Common myeloid progenitor, CD34-positive (primary cell): ENCODE measurements at regions not wholly inside any gene's neighbourhood (a gene's known extent, or its start where the extent isn't known, plus 50 kb on each side); places are given as distances from the start of the nearest gene placed in this dataset.
A peak's percentile ranks its signal among the peaks of the same experiment; 100 is the strongest.

Experiments used
- CTCF ChIA-PET: fragments of 350-600 bp; sonication (Branson Sonifier 250); formaldehyde crosslinking; loops from one replicate; lab custom pipeline; 2021; ENCODE audit warnings: antibody characterized with exemption; lab: Charles Lee
- POLR2A ChIA-PET: fragments of 350-600 bp; sonication (Branson Sonifier 250); formaldehyde crosslinking; loops from one replicate; lab custom pipeline; 2021; ENCODE audit warnings: antibody characterized with exemption; lab: Charles Lee
- DNase-seq, 3 donors: peaks; one replicate each; pipeline versions ENCODE4 v3.0.0 to v3.0.0-alpha.2; 2013
- H3K27ac ChIP-seq, 2 experiments: 1 replicate in 1 of 2; 2 replicates in 1 of 2; pipeline ENCODE4 v1.7.0; 2013; ENCODE audit warnings: inconsistent platforms in 2 of 2, low read length in 2 of 2, mild to moderate bottlenecking in 2 of 2, low read depth in 1 of 2, moderate library complexity in 1 of 2; ENCODE audit not compliant: severe bottlenecking in 2 of 2, insufficient read depth in 1 of 2, poor library complexity in 1 of 2
- H3K27me3 ChIP-seq, 5 experiments: replicated peaks in 2 of 5; 1 replicate in 3 of 5; 2 replicates in 2 of 5; pipeline versions ENCODE4 v1.6.1 to v1.7.0; 2013; ENCODE audit warnings: low read length in 4 of 5, mild to moderate bottlenecking in 2 of 5, moderate library complexity in 2 of 5, inconsistent platforms in 1 of 5; ENCODE audit not compliant: insufficient read depth in 5 of 5, control insufficient read depth in 4 of 5
- H3K36me3 ChIP-seq, 4 experiments: 1 replicate in 2 of 4; 2 replicates in 2 of 4; pipeline versions ENCODE4 v1.6.1 to v1.7.0; 2013; ENCODE audit warnings: low read length in 3 of 4, control low read depth in 1 of 4, mild to moderate bottlenecking in 1 of 4; ENCODE audit not compliant: control insufficient read depth in 4 of 4, insufficient read depth in 4 of 4
- H3K4me1 ChIP-seq, 4 experiments: 1 replicate in 3 of 4; 2 replicates in 1 of 4; pipeline versions ENCODE4 v1.6.1 to v1.7.1; 2013; ENCODE audit warnings: low read length in 3 of 4, mild to moderate bottlenecking in 3 of 4, control low read depth in 1 of 4, inconsistent platforms in 1 of 4, moderate library complexity in 1 of 4; ENCODE audit not compliant: control insufficient read depth in 4 of 4, insufficient read depth in 4 of 4; ENCODE audit errors: control extremely low read depth in 1 of 4
- H3K4me3 ChIP-seq, 7 experiments: 1 replicate in 4 of 7; 2 replicates in 3 of 7; pipeline versions ENCODE4 v1.5.1 to v1.7.0; 2013; ENCODE audit warnings: mild to moderate bottlenecking in 7 of 7, low read length in 6 of 7, moderate library complexity in 6 of 7, inconsistent platforms in 2 of 7, low read depth in 2 of 7, control low read depth in 1 of 7; ENCODE audit not compliant: insufficient read depth in 4 of 7, control insufficient read depth in 1 of 7; ENCODE audit errors: extremely low read depth in 1 of 7
- H3K9me3 ChIP-seq, 5 experiments: 1 replicate in 4 of 5; 2 replicates in 1 of 5; pipeline versions ENCODE4 v1.6.1 to v1.7.1; 2013; ENCODE audit warnings: low read length in 4 of 5, mild to moderate bottlenecking in 2 of 5, inconsistent platforms in 1 of 5, low read depth in 1 of 5, moderate library complexity in 1 of 5; ENCODE audit not compliant: control insufficient read depth in 4 of 5, insufficient read depth in 2 of 5; ENCODE audit errors: control extremely low read depth in 1 of 5
- WGBS: methylation state at CpG from one replicate; pipeline ENCODE4 v1.1.5; 2013; ENCODE audit not compliant: insufficient coverage; 5-methylcytosine and 5-hydroxymethylcytosine counted together

GRCh38 chr10:71042699-71043098, 154.3 kb upstream of the PCBD1 start:
- Histone ChIP-seq H3K36me3 (no peaks in the 10 kb centered on the region), H3K27me3 (no peaks in the 10 kb centered on the region), H3K4me3 (no peak overlapping the region), H3K4me1 (peaks cover 0 to 24% (median 11%) of the 10 kb centered on the region in 4 experiments), H3K9me3 (no peaks in the 10 kb centered on the region), H3K27ac (no peak overlapping the region)
- DNase-seq, result no peak
- ChIA-PET POLR2A (no interaction called here), CTCF (interaction anchor here (1.1 kb wide), 1 partner anchor 493 kb away, joined by 3 read pairs; no protein-coding TSS in a partner anchor)
- WGBS, result 91% methylated on average over 4 of the region's 5 CpGs

- Histone ChIP-seq H3K27ac (no peak overlapping the region), H3K4me1 (peaks cover 0 to 24% (median 11%) of the 10 kb centered on the region in 4 experiments), H3K27me3 (no peaks in the 10 kb centered on the region), H3K36me3 (no peaks in the 10 kb centered on the region), H3K9me3 (no peaks in the 10 kb centered on the region), H3K4me3 (no peak overlapping the region)
- 100% methylated on average over 4 of the region's 4 CpGs for WGBS
- ChIA-PET POLR2A (no interaction called here), CTCF (no interaction called here)
- no peak for DNase-seq
Observed at GRCh38 chr10:71043858-71044257, 155.5 kb upstream of the PCBD1 start.

- peaks cover 0 to 24% (median 11%) of the 10 kb centered on the region in 4 experiments for H3K4me1 ChIP-seq
- ChIA-PET POLR2A (no interaction called here), CTCF (no interaction called here)
- no peaks in the 10 kb centered on the region for H3K36me3 ChIP-seq
- no peaks in the 10 kb centered on the region for H3K9me3 ChIP-seq
- no peak for DNase-seq
- no peak overlapping the region for H3K27ac ChIP-seq
- 97% methylated on average over 7 of the region's 7 CpGs for WGBS
- H3K27me3 ChIP-seq, result no peaks in the 10 kb centered on the region
- H3K4me3 ChIP-seq, result no peak overlapping the region
Observed at GRCh38 chr10:71044720-71045119, 156.4 kb upstream of the PCBD1 start.

- ChIA-PET POLR2A (no interaction called here), CTCF (no interaction called here)
- WGBS, result 64% methylated on average over 8 of the region's 10 CpGs
- peaks cover 0 to 24% (median 11%) of the 10 kb centered on the region in 4 experiments for H3K4me1 ChIP-seq
- H3K27me3 ChIP-seq, result no peaks in the 10 kb centered on the region
- H3K4me3 ChIP-seq, result no peak overlapping the region
- H3K36me3 ChIP-seq, result no peaks in the 10 kb centered on the region
- DNase-seq, result peak in 2 of 3 donors; percentile 63 to 65
- no peak overlapping the region for H3K27ac ChIP-seq
- H3K9me3 ChIP-seq, result no peaks in the 10 kb centered on the region
Observed at GRCh38 chr10:71045204-71045809, 156.9 kb upstream of the PCBD1 start.

- Histone ChIP-seq H3K27ac (no peak overlapping the region), H3K27me3 (no peaks in the 10 kb centered on the region), H3K4me1 (peaks cover 0 to 24% (median 11%) of the 10 kb centered on the region in 4 experiments), H3K4me3 (no peak overlapping the region), H3K9me3 (no peaks in the 10 kb centered on the region), H3K36me3 (no peaks in the 10 kb centered on the region)
- POLR2A ChIA-PET, result no interaction called here
- DNase-seq, result peak in 1 of 3 donors; percentile 5
- WGBS, result 97% methylated on average over 4 of the region's 4 CpGs
- CTCF ChIA-PET, result no interaction called here
Observed at GRCh38 chr10:71045936-71046335, 157.6 kb upstream of the PCBD1 start.

DNA sequence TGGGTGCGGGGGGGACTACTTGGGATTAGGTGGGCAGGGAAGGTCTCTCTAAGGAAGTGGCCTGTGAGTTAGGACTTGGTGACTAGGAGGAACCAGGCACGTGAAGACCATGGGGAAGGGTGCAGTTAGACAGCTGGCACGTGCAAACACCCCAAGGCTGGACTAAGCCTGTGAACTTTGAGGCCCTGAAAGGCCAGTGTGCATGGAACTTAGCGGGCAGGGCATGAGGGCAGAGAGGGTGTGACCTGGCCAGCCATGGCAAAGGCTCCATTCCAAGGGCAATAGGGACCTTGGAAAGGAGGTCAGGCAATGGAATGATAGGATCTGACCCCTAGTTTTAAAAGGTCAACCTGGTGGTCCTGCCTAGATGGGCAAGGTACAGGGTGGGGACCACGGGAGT, 158.4 kb upstream of the PCBD1 start:
- peaks cover 0 to 24% (median 11%) of the 10 kb centered on the region in 4 experiments for H3K4me1 ChIP-seq
- no peak for DNase-seq
- CTCF ChIA-PET, result no interaction called here
- H3K36me3 ChIP-seq, result no peaks in the 10 kb centered on the region
- 100% methylated on average over 4 of the region's 5 CpGs for WGBS
- H3K4me3 ChIP-seq, result no peak overlapping the region
- H3K27me3 ChIP-seq, result no peaks in the 10 kb centered on the region
- H3K27ac ChIP-seq, result no peak overlapping the region
- POLR2A ChIA-PET, result no interaction called here
- no peaks in the 10 kb centered on the region for H3K9me3 ChIP-seq

- WGBS, result 89% methylated on average over 3 of the region's 6 CpGs
Observed at GRCh38 chr10:71048971-71049615, 160.7 kb upstream of the PCBD1 start.

More at GRCh38 chr10:71048971-71049615, 160.7 kb upstream of the PCBD1 start:
- ChIA-PET POLR2A (no interaction called here), CTCF (no interaction called here)
- no peaks in the 10 kb centered on the region for H3K9me3 ChIP-seq
- H3K27ac ChIP-seq, result no peak overlapping the region
- H3K4me3 ChIP-seq, result no peak overlapping the region
- DNase-seq, result no peak
- H3K36me3 ChIP-seq, result no peaks in the 10 kb centered on the region
- H3K27me3 ChIP-seq, result no peaks in the 10 kb centered on the region
- peaks cover 0 to 24% (median 11%) of the 10 kb centered on the region in 4 experiments for H3K4me1 ChIP-seq
